ENCODE measurements at regions not wholly inside any gene's neighbourhood (a gene's known extent, or its start where the extent isn't known, plus 50 kb on each side); places are given as distances from the start of the nearest gene placed in this dataset.

DNA sequence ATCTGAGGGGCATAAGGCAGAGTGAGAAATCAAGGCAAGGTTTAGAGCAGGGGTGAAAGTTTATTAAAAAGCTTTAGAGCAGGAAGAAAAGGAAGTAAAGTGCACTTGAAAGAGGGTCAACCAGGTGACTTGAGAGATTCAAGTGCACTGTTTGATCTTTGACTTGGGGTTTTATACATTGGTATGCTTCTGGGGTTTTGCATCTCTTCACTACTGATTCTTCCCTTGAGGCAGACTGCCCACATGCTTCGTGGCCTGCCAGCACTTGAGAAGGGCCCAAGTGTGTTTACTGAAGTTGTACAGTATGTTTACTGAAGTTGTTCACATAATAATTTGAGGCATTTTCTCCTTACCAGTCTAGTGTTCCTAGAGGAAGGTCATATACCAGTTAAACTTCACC lies 367.0 kb upstream of the UBE2E2 start:
- TF ChIP-seq, protein P1, sequence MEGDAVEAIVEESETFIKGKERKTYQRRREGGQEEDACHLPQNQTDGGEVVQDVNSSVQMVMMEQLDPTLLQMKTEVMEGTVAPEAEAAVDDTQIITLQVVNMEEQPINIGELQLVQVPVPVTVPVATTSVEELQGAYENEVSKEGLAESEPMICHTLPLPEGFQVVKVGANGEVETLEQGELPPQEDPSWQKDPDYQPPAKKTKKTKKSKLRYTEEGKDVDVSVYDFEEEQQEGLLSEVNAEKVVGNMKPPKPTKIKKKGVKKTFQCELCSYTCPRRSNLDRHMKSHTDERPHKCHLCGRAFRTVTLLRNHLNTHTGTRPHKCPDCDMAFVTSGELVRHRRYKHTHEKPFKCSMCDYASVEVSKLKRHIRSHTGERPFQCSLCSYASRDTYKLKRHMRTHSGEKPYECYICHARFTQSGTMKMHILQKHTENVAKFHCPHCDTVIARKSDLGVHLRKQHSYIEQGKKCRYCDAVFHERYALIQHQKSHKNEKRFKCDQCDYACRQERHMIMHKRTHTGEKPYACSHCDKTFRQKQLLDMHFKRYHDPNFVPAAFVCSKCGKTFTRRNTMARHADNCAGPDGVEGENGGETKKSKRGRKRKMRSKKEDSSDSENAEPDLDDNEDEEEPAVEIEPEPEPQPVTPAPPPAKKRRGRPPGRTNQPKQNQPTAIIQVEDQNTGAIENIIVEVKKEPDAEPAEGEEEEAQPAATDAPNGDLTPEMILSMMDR (IDR thresholded peaks at IDR 0.05; ENCODE audit: low read length) = no peak
- TF ChIP-seq EZH2 (IDR thresholded peaks at IDR 0.05; ENCODE audit: borderline replicate concordance, low read length) = no peak
